Liver (tissue), 8 donors: ENCODE measurements at regions not wholly inside any gene's neighbourhood (a gene's known extent, or its start where the extent isn't known, plus 50 kb on each side); places are given as distances from the start of the nearest gene placed in this dataset.

ENCODE experiments used
- DNase-seq: peaks from one replicate; pipeline ENCODE4 v3.0.0-alpha.2; 2017; ENCODE audit warnings: low spot score
- H3K27ac ChIP-seq, 2 donors: one replicate each; pipeline ENCODE4 v1.7.0; 2013; ENCODE audit warnings: inconsistent platforms in 2 of 2, low read length in 2 of 2, control low read depth in 1 of 2, low read depth in 1 of 2, mild to moderate bottlenecking in 1 of 2
- H3K27me3 ChIP-seq, 4 donors: one replicate each; pipeline versions ENCODE4 v1.6.1 to v1.7.0; 2013; ENCODE audit warnings: low read length in 3 of 4, inconsistent platforms in 1 of 4, mild to moderate bottlenecking in 1 of 4, moderate library complexity in 1 of 4; ENCODE audit not compliant: control insufficient read depth in 4 of 4, insufficient read depth in 4 of 4
- H3K36me3 ChIP-seq, 4 donors: one replicate each; pipeline versions ENCODE4 v1.6.1 to v1.7.0; 2013; ENCODE audit warnings: low read length in 3 of 4, mild to moderate bottlenecking in 3 of 4, low read depth in 1 of 4, moderate library complexity in 1 of 4; ENCODE audit not compliant: control insufficient read depth in 4 of 4, insufficient read depth in 3 of 4
- H3K4me1 ChIP-seq, 4 donors: one replicate each; pipeline versions ENCODE4 v1.6.1 to v1.7.0; 2013; ENCODE audit warnings: low read length in 3 of 4, mild to moderate bottlenecking in 3 of 4, moderate library complexity in 1 of 4; ENCODE audit not compliant: control insufficient read depth in 4 of 4, insufficient read depth in 4 of 4
- H3K4me3 ChIP-seq, 3 donors: one replicate each; pipeline versions ENCODE4 v1.6.1 to v1.7.0; 2013; ENCODE audit warnings: low read length in 3 of 3, control low read depth in 1 of 3, low read depth in 1 of 3, mild to moderate bottlenecking in 1 of 3
- H3K9ac ChIP-seq, 2 donors: one replicate each; pipeline ENCODE4 v1.7.0; 2013; ENCODE audit warnings: low read length in 2 of 2, mild to moderate bottlenecking in 2 of 2, moderate library complexity in 2 of 2, control low read depth in 1 of 2, low read depth in 1 of 2
- H3K9me3 ChIP-seq, 4 donors: one replicate each; pipeline versions ENCODE4 v1.6.1 to v1.7.0; 2013; ENCODE audit warnings: low read length in 3 of 4; ENCODE audit not compliant: control insufficient read depth in 4 of 4
- ATF3 ChIP-seq: IDR thresholded peaks from 2 replicates; pipeline ENCODE4 v1.6.1; 2016; ENCODE audit warnings: antibody characterized with exemption
- CTCF ChIP-seq: fragments of 150-350 bp; IDR thresholded peaks from 2 replicates; pipeline ENCODE4 v1.5.1; 2017; ENCODE audit warnings: improper control_type of control experiment, low read depth, low read length; ENCODE audit not compliant: missing input control
- EGR1 ChIP-seq, 2 donors: IDR thresholded peaks; 2 replicates each; pipeline ENCODE4 v1.6.1; 2016 to 2018; ENCODE audit warnings: antibody characterized with exemption in 2 of 2, low read depth in 2 of 2
- FOXA1 ChIP-seq: IDR thresholded peaks from 2 replicates; pipeline ENCODE4 v1.6.1; 2016; ENCODE audit warnings: antibody characterized with exemption
- FOXA2 ChIP-seq: IDR thresholded peaks from 2 replicates; pipeline ENCODE4 v1.6.1; 2016; ENCODE audit warnings: antibody characterized with exemption
- GABPA ChIP-seq, 2 donors: IDR thresholded peaks in 1 of 2; conservative IDR thresholded peaks in 1 of 2; 2 replicates each; pipeline ENCODE4 v1.6.1; 2016; ENCODE audit warnings: antibody characterized with exemption in 2 of 2, mild to moderate bottlenecking in 1 of 2, moderate library complexity in 1 of 2
- HNF4A ChIP-seq, 2 donors: conservative IDR thresholded peaks; 2 replicates each; pipeline ENCODE4 v1.6.1; 2016; ENCODE audit warnings: antibody characterized with exemption in 2 of 2, mild to moderate bottlenecking in 2 of 2
- HNF4G ChIP-seq: IDR thresholded peaks from 2 replicates; pipeline ENCODE4 v1.6.1; 2016; ENCODE audit warnings: antibody characterized with exemption
- JUND ChIP-seq, 2 donors: IDR thresholded peaks; 2 replicates each; pipeline ENCODE4 v1.6.1; 2016; ENCODE audit warnings: antibody characterized with exemption in 2 of 2
- MAX ChIP-seq: IDR thresholded peaks from 2 replicates; pipeline ENCODE4 v1.6.1; 2016; ENCODE audit warnings: antibody characterized with exemption
- NR2F2 ChIP-seq: IDR thresholded peaks from 2 replicates; pipeline ENCODE4 v1.6.1; 2016; ENCODE audit warnings: antibody characterized with exemption
- RAD21 ChIP-seq, 2 donors: IDR thresholded peaks; 2 replicates each; pipeline ENCODE4 v1.6.1; 2016; ENCODE audit warnings: antibody characterized with exemption in 2 of 2, mild to moderate bottlenecking in 2 of 2
- REST ChIP-seq: IDR thresholded peaks from 2 replicates; pipeline ENCODE4 v1.6.1; 2016; ENCODE audit warnings: antibody characterized with exemption, mild to moderate bottlenecking
- RXRA ChIP-seq, 2 donors: IDR thresholded peaks; 2 replicates each; pipeline ENCODE4 v1.6.1; 2017 to 2018; ENCODE audit warnings: antibody characterized with exemption in 2 of 2, mild to moderate bottlenecking in 1 of 2
- SP1 ChIP-seq: IDR thresholded peaks from 2 replicates; pipeline ENCODE4 v1.6.1; 2018; ENCODE audit warnings: antibody characterized with exemption, mild to moderate bottlenecking
- TAF1 ChIP-seq: conservative IDR thresholded peaks from 2 replicates; pipeline ENCODE4 v1.6.1; 2016; ENCODE audit warnings: antibody characterized with exemption, mild to moderate bottlenecking
- YY1 ChIP-seq: IDR thresholded peaks from 2 replicates; pipeline ENCODE4 v1.6.1; 2016; ENCODE audit warnings: antibody characterized with exemption, mild to moderate bottlenecking
- ZBTB33 ChIP-seq: IDR thresholded peaks from 2 replicates; pipeline ENCODE4 v1.6.1; 2016; ENCODE audit warnings: antibody characterized with exemption
- WGBS: extraction: QIAGEN DNeasy Blood & Tissue Kit; methylation state at CpG from one replicate; pipeline ENCODE4 v1.1.7; 2013; 5-methylcytosine and 5-hydroxymethylcytosine counted together
- donor health status: healthy.
- donor health status: healthy.
- donor health status: healthy.
- donor health status: healthy.
- donor health status: healthy.

GRCh38 chr3:64463981-64464380 is 223.8 kb downstream of the ADAMTS9 start:
- no peak overlapping the region for H3K4me3 ChIP-seq
- H3K4me1 ChIP-seq = no peaks in the 10 kb centered on the region
- no peak overlapping the region for H3K9ac ChIP-seq
- H3K27me3 ChIP-seq = peaks cover 0 to 3% (median 0%) of the 10 kb centered on the region in 4 donors
- H3K9me3 ChIP-seq = no peaks in the 10 kb centered on the region
- H3K27ac ChIP-seq = no peak overlapping the region
- TF ChIP-seq ZBTB33 = no peak
- TF ChIP-seq NR2F2 = no peak
- TF ChIP-seq RAD21 (IDR thresholded peaks at IDR 0.05) = no peak
- TF ChIP-seq EGR1 (IDR thresholded peaks at IDR 0.05; ENCODE audit: low read depth in 2 of 2) = no peak
- no peak for TF ChIP-seq GABPA (IDR thresholded peaks at IDR 0.05 in 1 of 2, conservative IDR thresholded peaks at IDR 0.05 in 1 of 2)
- TF ChIP-seq MAX = no peak
- no peak for TF ChIP-seq TAF1
- no peak for TF ChIP-seq YY1
- TF ChIP-seq JUND (IDR thresholded peaks at IDR 0.05) = no peak
- no peak for TF ChIP-seq CTCF
- no peak for TF ChIP-seq HNF4G
- TF ChIP-seq REST = no peak
- no peak for TF ChIP-seq HNF4A (conservative IDR thresholded peaks at IDR 0.05)
- no peak for TF ChIP-seq FOXA2
- no peak for TF ChIP-seq SP1
- no peak for TF ChIP-seq FOXA1
- TF ChIP-seq RXRA (IDR thresholded peaks at IDR 0.05) = no peak
- TF ChIP-seq ATF3 = no peak
- 55% methylated on average over 4 of the region's 4 CpGs for WGBS
- no peak for DNase-seq
- no peaks in the 10 kb centered on the region for H3K36me3 ChIP-seq
